Fibroblast of pulmonary artery (primary cell): ENCODE measurements at regions not wholly inside any gene's neighbourhood (a gene's known extent, or its start where the extent isn't known, plus 50 kb on each side); places are given as distances from the start of the nearest gene placed in this dataset.

Source experiments
- DNase-seq: peaks from one replicate; pipeline ENCODE4 v3.0.0-alpha.2; 2010; ENCODE audit warnings: low read depth
- H3K4me3 ChIP-seq: replicated peaks from 2 replicates; pipeline ENCODE4 v1.5.1; 2011; ENCODE audit warnings: low read depth, mild to moderate bottlenecking, control low read depth, low read length, moderate library complexity
- TF ChIP-seq, protein P1 (sequence below): IDR thresholded peaks from 2 replicates; pipeline ENCODE4 v1.5.1; 2011; ENCODE audit warnings: mild to moderate bottlenecking, control low read depth, low read length, inconsistent platforms; ENCODE audit errors: missing control alignments

DNA sequence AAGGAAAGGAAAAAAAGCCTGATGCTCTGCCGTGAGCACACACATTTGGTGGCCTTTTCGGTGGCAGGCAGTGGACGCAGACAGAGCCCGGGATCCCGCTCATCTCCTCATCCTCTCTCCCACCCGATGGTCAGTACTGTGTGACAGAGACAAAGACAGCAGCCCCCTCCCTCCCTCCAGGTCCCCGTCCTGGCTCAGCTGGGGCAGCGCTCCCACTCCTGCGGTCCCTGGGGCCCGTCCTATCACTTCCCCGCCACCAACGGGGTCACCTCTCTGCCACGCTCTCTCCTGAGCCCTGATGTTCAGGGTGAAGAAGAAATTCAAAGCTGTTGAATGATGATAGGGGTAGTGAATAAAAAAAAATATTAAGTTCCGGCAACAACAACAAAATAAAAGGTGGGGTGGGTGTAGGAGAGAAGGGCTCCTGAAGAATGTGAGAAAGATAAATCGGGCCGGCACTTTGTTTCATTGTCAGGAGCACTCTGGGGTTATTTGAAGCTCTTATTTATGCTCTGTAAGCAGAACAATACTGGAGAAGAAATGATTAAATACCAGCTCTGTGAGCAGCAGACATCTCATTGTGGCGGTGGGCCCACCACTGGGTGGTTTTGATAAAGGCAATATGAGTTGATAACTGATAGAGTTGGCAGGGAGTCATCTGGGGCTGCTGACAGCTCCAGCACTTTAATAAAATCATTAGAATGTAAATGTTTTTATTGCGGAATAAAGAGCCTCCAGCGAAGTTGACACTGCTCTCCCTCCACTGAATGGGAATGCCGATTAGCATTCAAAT is 417.7 kb downstream of the IRX1 start:
- TF ChIP-seq, protein P1, sequence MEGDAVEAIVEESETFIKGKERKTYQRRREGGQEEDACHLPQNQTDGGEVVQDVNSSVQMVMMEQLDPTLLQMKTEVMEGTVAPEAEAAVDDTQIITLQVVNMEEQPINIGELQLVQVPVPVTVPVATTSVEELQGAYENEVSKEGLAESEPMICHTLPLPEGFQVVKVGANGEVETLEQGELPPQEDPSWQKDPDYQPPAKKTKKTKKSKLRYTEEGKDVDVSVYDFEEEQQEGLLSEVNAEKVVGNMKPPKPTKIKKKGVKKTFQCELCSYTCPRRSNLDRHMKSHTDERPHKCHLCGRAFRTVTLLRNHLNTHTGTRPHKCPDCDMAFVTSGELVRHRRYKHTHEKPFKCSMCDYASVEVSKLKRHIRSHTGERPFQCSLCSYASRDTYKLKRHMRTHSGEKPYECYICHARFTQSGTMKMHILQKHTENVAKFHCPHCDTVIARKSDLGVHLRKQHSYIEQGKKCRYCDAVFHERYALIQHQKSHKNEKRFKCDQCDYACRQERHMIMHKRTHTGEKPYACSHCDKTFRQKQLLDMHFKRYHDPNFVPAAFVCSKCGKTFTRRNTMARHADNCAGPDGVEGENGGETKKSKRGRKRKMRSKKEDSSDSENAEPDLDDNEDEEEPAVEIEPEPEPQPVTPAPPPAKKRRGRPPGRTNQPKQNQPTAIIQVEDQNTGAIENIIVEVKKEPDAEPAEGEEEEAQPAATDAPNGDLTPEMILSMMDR: no peak
- H3K4me3 ChIP-seq: no peak overlapping the region
- no peak for DNase-seq

DNA sequence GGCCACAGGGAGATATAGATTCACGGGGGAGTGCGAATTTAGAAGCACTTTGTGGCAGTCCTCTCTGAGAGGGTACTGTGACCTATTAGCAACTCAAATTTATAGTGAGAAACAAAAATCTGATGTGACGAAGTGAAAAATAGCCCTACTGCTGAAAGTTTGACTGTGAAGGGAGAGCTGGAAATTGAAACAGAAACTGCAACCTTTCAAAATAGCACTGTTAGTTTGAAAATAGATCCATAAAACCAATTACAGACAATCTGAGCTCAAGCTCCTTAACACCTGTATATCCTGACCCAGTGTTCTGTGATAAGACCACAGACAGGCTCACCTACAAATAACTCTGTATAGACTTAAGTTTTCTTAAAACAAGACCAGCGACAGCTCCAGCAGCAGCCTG is 420.1 kb downstream of the IRX1 start:
- no peak for DNase-seq
- TF ChIP-seq, protein P1: no peak

DNA sequence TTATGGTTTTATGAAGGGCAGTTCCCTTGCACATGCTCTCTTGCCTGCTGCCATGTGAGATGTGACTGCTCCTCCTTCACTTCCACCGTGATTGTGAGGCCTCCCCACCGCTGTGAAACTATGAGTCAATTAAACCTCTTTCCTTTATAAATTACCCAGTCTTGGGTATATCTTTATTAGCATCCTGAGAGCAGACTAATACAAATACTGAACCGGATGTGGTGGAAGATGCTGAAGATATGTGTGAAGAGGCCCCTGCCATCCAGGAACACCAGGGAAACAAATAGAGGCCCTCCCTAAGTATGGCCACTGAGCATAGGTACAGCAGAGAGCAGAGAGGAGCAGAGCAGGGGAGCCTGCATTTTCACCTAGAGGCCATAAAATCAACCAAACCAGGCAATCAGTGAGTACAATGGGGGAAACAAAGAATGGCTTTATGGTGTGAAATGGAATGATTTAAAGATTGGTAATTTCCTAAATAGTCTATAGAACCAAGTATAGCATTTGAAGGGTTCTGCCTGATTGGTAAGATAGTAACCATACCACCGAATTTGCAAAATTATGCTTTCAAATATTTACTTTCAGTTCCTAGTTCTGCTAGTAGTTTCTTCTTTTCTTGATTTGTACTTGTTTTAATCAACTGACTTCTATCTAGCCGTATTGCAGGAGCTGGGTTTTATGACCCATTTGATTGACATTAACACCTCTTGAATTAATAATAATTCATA is 421.6 kb downstream of the IRX1 start:
- DNase-seq: no peak
- TF ChIP-seq, protein P1: no peak

More for the DNA sequence above, 420.1 kb downstream of the IRX1 start:
- no peak overlapping the region for H3K4me3 ChIP-seq

DNA sequence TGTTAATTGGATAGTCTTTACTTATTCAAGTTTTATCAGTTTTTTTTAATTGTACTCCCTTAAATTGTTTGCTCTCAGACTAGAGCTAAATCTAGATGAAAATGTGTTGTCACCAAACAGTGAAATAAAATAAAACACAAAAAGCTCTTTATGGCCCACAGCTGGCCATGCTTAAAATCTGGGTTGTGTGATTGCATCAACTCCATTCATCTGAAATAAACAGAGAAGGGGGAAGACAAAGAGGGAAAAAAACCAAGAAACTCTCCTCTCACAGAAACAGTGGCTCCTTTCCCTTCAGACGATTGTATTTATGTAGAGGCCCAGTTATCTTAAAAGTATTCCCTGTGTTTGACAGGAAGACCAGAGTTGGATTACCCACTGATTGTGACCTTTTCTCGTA is 422.4 kb downstream of the IRX1 start:
- TF ChIP-seq, protein P1: no peak
- peak; percentile 6 for DNase-seq
- H3K4me3 ChIP-seq: no peak overlapping the region

More for the DNA sequence above, 421.6 kb downstream of the IRX1 start:
- H3K4me3 ChIP-seq: no peak overlapping the region

DNA sequence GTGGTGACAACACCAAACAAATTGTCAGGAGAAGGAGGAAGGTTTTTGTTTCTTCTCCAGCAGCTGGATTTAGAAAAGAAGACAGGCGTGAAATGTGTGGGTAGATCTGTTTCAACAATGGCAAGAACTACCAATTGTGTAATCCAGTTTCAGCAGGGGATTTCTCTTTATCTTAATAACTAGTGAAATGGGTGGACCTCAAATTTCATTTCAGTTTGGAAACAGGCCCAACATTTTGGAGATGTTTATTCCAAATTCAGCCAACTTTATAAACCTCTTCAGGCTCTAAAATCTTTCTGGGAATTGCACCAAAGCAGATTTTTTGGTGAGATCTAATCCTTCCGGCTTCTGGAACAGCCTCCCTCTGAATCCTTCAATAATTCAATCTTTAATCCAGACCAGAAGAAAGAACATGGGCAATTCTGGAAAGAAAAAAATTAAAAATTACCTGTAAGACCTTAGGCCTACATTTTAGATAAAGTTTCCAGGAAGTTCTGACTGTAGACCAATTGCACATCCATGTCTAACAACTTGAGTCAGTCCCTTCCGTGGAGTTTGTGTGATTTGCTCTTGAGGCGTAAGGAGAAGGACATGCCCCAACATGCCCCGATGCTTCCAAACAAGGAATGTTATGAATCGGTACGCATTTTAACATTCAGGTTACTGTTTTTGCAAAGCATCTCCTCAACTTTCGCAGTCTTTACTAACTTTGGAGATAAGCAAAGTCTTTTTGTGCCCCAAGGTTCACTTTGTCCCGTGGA is 423.6 kb downstream of the IRX1 start:
- H3K4me3 ChIP-seq: no peak overlapping the region
- TF ChIP-seq, protein P1: no peak
- DNase-seq: peak; percentile 57

DNA sequence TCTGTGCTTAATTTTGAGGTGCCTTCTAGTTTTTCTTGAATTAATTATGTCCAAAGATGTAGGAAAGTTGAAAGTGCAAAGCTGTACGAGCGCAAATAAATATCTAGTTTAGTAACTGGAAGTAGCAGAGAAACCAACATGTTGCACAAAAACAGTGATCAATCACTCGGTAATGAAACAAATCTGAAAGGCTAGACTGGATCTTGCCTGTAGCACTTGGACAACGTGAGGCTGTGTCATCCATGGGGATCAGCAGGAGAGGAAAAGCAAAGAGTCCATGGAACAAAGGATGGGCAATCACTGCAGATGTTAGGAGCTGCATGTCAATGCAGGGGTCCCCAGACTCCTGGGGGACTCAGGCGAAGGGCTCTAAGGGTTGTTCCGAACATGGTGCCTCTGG is 424.2 kb downstream of the IRX1 start:
- DNase-seq: no peak
- TF ChIP-seq, protein P1: no peak
- H3K4me3 ChIP-seq: no peak overlapping the region
